KMS-11 (cell line): ENCODE measurements at regions not wholly inside any gene's neighbourhood (a gene's known extent, or its start where the extent isn't known, plus 50 kb on each side); places are given as distances from the start of the nearest gene placed in this dataset.

ENCODE experiments used
- H2AFZ ChIP-seq: fragments of 200-600 bp; sonication (generic); 2 replicates; pipeline ENCODE4 v1.6.1; 2016; ENCODE audit warnings: antibody characterized with exemption, mixed run types, low read depth
- H3K27ac ChIP-seq: fragments of 200-600 bp; sonication (generic); 2 replicates; pipeline ENCODE4 v1.6.1; 2016; ENCODE audit warnings: mild to moderate bottlenecking, mixed run types
- H3K27me3 ChIP-seq: fragments of 200-600 bp; sonication (generic); 2 replicates; pipeline ENCODE4 v1.6.1; 2017; ENCODE audit warnings: mild to moderate bottlenecking, low read depth, mixed run types, moderate library complexity; ENCODE audit not compliant: insufficient read depth
- H3K36me3 ChIP-seq: fragments of 200-600 bp; sonication (generic); 2 replicates; pipeline ENCODE4 v1.6.1; 2017; ENCODE audit warnings: mild to moderate bottlenecking, mixed run types; ENCODE audit not compliant: insufficient read depth
- H3K4me1 ChIP-seq: fragments of 200-600 bp; sonication (generic); 2 replicates; pipeline ENCODE4 v1.6.1; 2016; ENCODE audit warnings: mild to moderate bottlenecking, low read depth, mixed run types; ENCODE audit not compliant: poor library complexity, severe bottlenecking
- H3K4me2 ChIP-seq: fragments of 200-600 bp; sonication (generic); 2 replicates; pipeline ENCODE4 v1.7.0; 2016; ENCODE audit warnings: mild to moderate bottlenecking, mixed run types
- H3K4me3 ChIP-seq: fragments of 200-600 bp; sonication (generic); IDR thresholded peaks from 2 replicates; pipeline ENCODE4 v1.6.1; 2017; ENCODE audit warnings: low read depth, low read length, mixed read lengths; ENCODE audit not compliant: insufficient read depth
- H3K79me2 ChIP-seq: fragments of 200-600 bp; sonication (generic); 2 replicates; pipeline ENCODE4 v1.6.1; 2016; ENCODE audit warnings: low read depth, mixed run types; ENCODE audit not compliant: insufficient read depth
- H3K9ac ChIP-seq: fragments of 200-600 bp; sonication (generic); 2 replicates; pipeline ENCODE4 v1.6.1; 2016; ENCODE audit warnings: mild to moderate bottlenecking, mixed run types
- H4K20me1 ChIP-seq: fragments of 200-600 bp; sonication (generic); 2 replicates; pipeline ENCODE4 v1.6.1; 2016; ENCODE audit warnings: mild to moderate bottlenecking, mixed run types; ENCODE audit not compliant: insufficient read depth
- TF ChIP-seq, protein P1 (sequence below): fragments of 200-600 bp; sonication (generic); conservative IDR thresholded peaks from 2 replicates; pipeline ENCODE4 v1.6.1; 2017; ENCODE audit warnings: low read depth, mild to moderate bottlenecking, antibody characterized with exemption, low read length, moderate library complexity, mixed read lengths

DNA sequence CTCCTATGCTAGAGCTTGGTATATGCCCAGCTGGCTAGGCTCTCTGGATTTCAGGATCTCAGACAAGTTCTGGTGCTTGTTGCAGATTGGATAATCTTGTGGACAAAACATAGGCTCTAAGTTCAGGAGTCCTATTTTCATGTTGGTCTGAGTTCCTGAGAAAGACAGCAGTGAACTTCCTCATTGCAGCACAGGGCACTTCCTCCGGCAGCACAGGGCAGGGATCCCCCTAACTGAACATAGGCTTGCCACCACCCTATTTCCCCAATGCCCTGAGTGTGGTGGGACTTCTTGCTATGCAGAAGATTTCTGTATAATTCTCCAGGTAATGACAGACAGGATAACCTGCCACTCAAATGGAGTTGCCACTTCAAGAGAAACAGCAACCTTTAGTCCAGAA lies 220.1 kb downstream of the PIK3R1 start:
- Histone ChIP-seq H3K4me2 (no peak overlapping the region), H3K9ac (no peak overlapping the region), H3K79me2 (no peaks in the 10 kb centered on the region), H2AFZ (no peak overlapping the region), H3K4me1 (peaks cover 4% of the 10 kb centered on the region), H3K27ac (no peak overlapping the region), H3K4me3 (no peak overlapping the region), H3K27me3 (no peaks in the 10 kb centered on the region), H4K20me1 (no peaks in the 10 kb centered on the region), H3K36me3 (no peaks in the 10 kb centered on the region)
- TF ChIP-seq, protein P1, sequence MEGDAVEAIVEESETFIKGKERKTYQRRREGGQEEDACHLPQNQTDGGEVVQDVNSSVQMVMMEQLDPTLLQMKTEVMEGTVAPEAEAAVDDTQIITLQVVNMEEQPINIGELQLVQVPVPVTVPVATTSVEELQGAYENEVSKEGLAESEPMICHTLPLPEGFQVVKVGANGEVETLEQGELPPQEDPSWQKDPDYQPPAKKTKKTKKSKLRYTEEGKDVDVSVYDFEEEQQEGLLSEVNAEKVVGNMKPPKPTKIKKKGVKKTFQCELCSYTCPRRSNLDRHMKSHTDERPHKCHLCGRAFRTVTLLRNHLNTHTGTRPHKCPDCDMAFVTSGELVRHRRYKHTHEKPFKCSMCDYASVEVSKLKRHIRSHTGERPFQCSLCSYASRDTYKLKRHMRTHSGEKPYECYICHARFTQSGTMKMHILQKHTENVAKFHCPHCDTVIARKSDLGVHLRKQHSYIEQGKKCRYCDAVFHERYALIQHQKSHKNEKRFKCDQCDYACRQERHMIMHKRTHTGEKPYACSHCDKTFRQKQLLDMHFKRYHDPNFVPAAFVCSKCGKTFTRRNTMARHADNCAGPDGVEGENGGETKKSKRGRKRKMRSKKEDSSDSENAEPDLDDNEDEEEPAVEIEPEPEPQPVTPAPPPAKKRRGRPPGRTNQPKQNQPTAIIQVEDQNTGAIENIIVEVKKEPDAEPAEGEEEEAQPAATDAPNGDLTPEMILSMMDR, result no peak

- Histone ChIP-seq H3K4me2 (no peak overlapping the region), H3K4me1 (peaks cover 4% of the 10 kb centered on the region), H4K20me1 (no peaks in the 10 kb centered on the region), H3K9ac (no peak overlapping the region), H3K27me3 (no peaks in the 10 kb centered on the region), H3K27ac (no peak overlapping the region), H2AFZ (no peak overlapping the region), H3K4me3 (no peak overlapping the region), H3K36me3 (no peaks in the 10 kb centered on the region), H3K79me2 (no peaks in the 10 kb centered on the region)
- TF ChIP-seq, protein P1, result no peak
These were observed 221.3 kb downstream of the PIK3R1 start for GRCh38 chr5:68436686-68437520.

- Histone ChIP-seq H3K79me2 (no peaks in the 10 kb centered on the region), H4K20me1 (no peaks in the 10 kb centered on the region), H3K4me3 (no peak overlapping the region), H3K4me2 (no peak overlapping the region), H3K4me1 (peaks cover under 1% of the 10 kb centered on the region), H3K27ac (no peak overlapping the region), H3K36me3 (no peaks in the 10 kb centered on the region), H3K27me3 (no peaks in the 10 kb centered on the region), H2AFZ (no peak overlapping the region), H3K9ac (no peak overlapping the region)
- TF ChIP-seq, protein P1, result no peak
These were observed 223.3 kb downstream of the PIK3R1 start for GRCh38 chr5:68438876-68439275.

DNA sequence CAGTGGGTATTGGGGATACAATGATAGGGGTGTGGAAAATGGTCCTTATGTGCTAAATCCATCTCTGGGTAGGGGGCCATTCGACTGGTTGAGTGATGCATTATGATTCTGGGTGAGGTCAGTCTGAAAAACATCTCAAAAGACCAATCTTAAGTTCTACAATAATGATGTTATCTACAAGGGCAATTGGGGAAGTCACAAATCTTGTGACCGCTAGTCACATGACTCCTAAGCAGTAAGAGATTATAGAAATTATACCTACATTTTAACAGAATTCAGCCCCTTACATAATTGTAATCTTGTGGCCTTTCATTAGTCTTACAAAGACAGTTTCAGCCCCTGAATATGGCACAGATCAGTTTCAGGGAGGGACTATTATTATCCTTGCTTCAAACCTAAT lies 224.7 kb downstream of the PIK3R1 start:
- H3K4me2 ChIP-seq, result no peak overlapping the region
- H2AFZ ChIP-seq, result no peak overlapping the region
- H4K20me1 ChIP-seq, result no peaks in the 10 kb centered on the region
- no peak overlapping the region for H3K9ac ChIP-seq
- no peaks in the 10 kb centered on the region for H3K79me2 ChIP-seq
- H3K4me1 ChIP-seq, result no peaks in the 10 kb centered on the region
- TF ChIP-seq, protein P1, result no peak
- no peak overlapping the region for H3K4me3 ChIP-seq
- H3K27ac ChIP-seq, result no peak overlapping the region
- no peaks in the 10 kb centered on the region for H3K36me3 ChIP-seq
- H3K27me3 ChIP-seq, result no peaks in the 10 kb centered on the region
